H9 (cell line): ENCODE measurements at regions not wholly inside any gene's neighbourhood (a gene's known extent, or its start where the extent isn't known, plus 50 kb on each side); places are given as distances from the start of the nearest gene placed in this dataset.

Source experiments
- DNase-seq: peaks from one replicate; pipeline ENCODE4 v3.0.0-alpha.2; 2017
- H2AFZ ChIP-seq: one replicate; pipeline ENCODE4 v1.6.1; 2013; ENCODE audit warnings: mild to moderate bottlenecking, low read length, control low read depth, moderate library complexity
- H2AK5ac ChIP-seq: 2 replicates; pipeline ENCODE4 v1.6.1; 2013; ENCODE audit warnings: low read length, control low read depth, mixed read lengths; ENCODE audit not compliant: insufficient read length
- H2BK120ac ChIP-seq: one replicate; pipeline ENCODE4 v1.6.1; 2013; ENCODE audit warnings: low read depth, mild to moderate bottlenecking, low read length, control low read depth, inconsistent platforms; ENCODE audit not compliant: poor library complexity, severe bottlenecking
- H2BK12ac ChIP-seq: 2 replicates; pipeline ENCODE4 v1.6.1; 2013; ENCODE audit warnings: low read length, control low read depth, mixed read lengths, low read depth; ENCODE audit not compliant: insufficient read length
- H2BK15ac ChIP-seq: 2 replicates; pipeline ENCODE4 v1.6.1; 2013; ENCODE audit warnings: low read depth, low read length, control low read depth
- H2BK20ac ChIP-seq: one replicate; pipeline ENCODE4 v1.6.1; 2013; ENCODE audit warnings: low read depth, mild to moderate bottlenecking, low read length, control low read depth, inconsistent platforms; ENCODE audit not compliant: poor library complexity, severe bottlenecking
- H2BK5ac ChIP-seq: 2 replicates; pipeline ENCODE4 v1.6.1; 2013; ENCODE audit warnings: low read length, control low read depth, mixed read lengths; ENCODE audit not compliant: insufficient read length
- H3K14ac ChIP-seq: 2 replicates; pipeline ENCODE4 v1.6.1; 2013; ENCODE audit warnings: low read length, control low read depth; ENCODE audit not compliant: insufficient read depth
- H3K18ac ChIP-seq: 2 replicates; pipeline ENCODE4 v1.6.1; 2013; ENCODE audit warnings: low read depth, mild to moderate bottlenecking, mixed read lengths, low read length, control low read depth; ENCODE audit not compliant: insufficient read length
- H3K23ac ChIP-seq: 2 replicates; pipeline ENCODE4 v1.6.1; 2013; ENCODE audit warnings: low read length, control low read depth, mixed read lengths, low read depth; ENCODE audit not compliant: insufficient read length
- H3K23me2 ChIP-seq: 2 replicates; pipeline ENCODE4 v1.6.1; 2013; ENCODE audit warnings: low read depth, mild to moderate bottlenecking, mixed read lengths, low read length, control low read depth; ENCODE audit not compliant: insufficient read length, poor library complexity, severe bottlenecking
- H3K27ac ChIP-seq: 2 replicates; pipeline ENCODE4 v1.5.1; 2013; ENCODE audit warnings: low read length, control low read depth, mixed read lengths, low read depth; ENCODE audit not compliant: insufficient read length
- H3K27me3 ChIP-seq: 2 replicates; pipeline ENCODE4 v1.6.1; 2013; ENCODE audit warnings: low read length, control low read depth, inconsistent platforms; ENCODE audit not compliant: insufficient read depth
- H3K4ac ChIP-seq: 2 replicates; pipeline ENCODE4 v1.6.1; 2013; ENCODE audit warnings: low read depth, mild to moderate bottlenecking, control low read depth, inconsistent platforms, low read length, moderate library complexity
- H3K4me1 ChIP-seq: 2 replicates; pipeline ENCODE4 v1.6.1; 2013; ENCODE audit warnings: low read length, control low read depth, inconsistent platforms; ENCODE audit not compliant: insufficient read depth
- H3K4me2 ChIP-seq: 2 replicates; pipeline ENCODE4 v1.6.1; 2013; ENCODE audit warnings: low read length, control low read depth, mixed read lengths; ENCODE audit not compliant: insufficient read length, insufficient read depth
- H3K56ac ChIP-seq: 2 replicates; pipeline ENCODE4 v1.6.1; 2013; ENCODE audit warnings: low read depth, mild to moderate bottlenecking, mixed read lengths, low read length, control low read depth; ENCODE audit not compliant: insufficient read length
- H3K79me1 ChIP-seq: 2 replicates; pipeline ENCODE4 v1.6.1; 2013; ENCODE audit warnings: low read depth, mild to moderate bottlenecking, moderate library complexity, low read length, control low read depth, inconsistent platforms; ENCODE audit not compliant: insufficient read depth, poor library complexity, severe bottlenecking
- H3K79me2 ChIP-seq: 2 replicates; pipeline ENCODE4 v1.6.1; 2013; ENCODE audit warnings: low read length, control low read depth, inconsistent platforms; ENCODE audit not compliant: insufficient read depth
- H3K9ac ChIP-seq: 2 replicates; pipeline ENCODE4 v1.6.1; 2013; ENCODE audit warnings: low read length, control low read depth, mixed read lengths; ENCODE audit not compliant: insufficient read length; ENCODE audit errors: extremely low read depth
- H3K9me3 ChIP-seq: one replicate; pipeline ENCODE4 v1.6.1; 2013; ENCODE audit warnings: low read depth, low read length, inconsistent platforms; ENCODE audit not compliant: control insufficient read depth
- H3T11ph ChIP-seq: one replicate; pipeline ENCODE4 v1.6.1; 2013; ENCODE audit warnings: mild to moderate bottlenecking, low read length, control low read depth, inconsistent platforms
- H4K20me1 ChIP-seq: one replicate; pipeline ENCODE4 v1.6.1; 2013; ENCODE audit not compliant: control insufficient read depth, insufficient read length, insufficient read depth
- H4K5ac ChIP-seq: 2 replicates; pipeline ENCODE4 v1.6.1; 2013; ENCODE audit warnings: low read depth, mild to moderate bottlenecking, mixed read lengths, low read length, control low read depth; ENCODE audit not compliant: insufficient read length
- H4K8ac ChIP-seq: replicated peaks from 2 replicates; pipeline ENCODE4 v1.6.1; 2013; ENCODE audit warnings: low read length, control low read depth, mixed read lengths, low read depth; ENCODE audit not compliant: insufficient read length
- H4K91ac ChIP-seq: 2 replicates; pipeline ENCODE4 v1.6.1; 2013; ENCODE audit warnings: low read depth, mild to moderate bottlenecking, moderate library complexity, mixed read lengths, low read length, control low read depth; ENCODE audit not compliant: insufficient read length
- H3K27ac Mint-ChIP-seq, 3 experiments: 2 replicates in 2 of 3; 3 replicates in 1 of 3; pipeline ENCODE4 v1.8.0; 2020 to 2021; ENCODE audit warnings: mixed read lengths in 3 of 3, mild to moderate bottlenecking in 1 of 3, moderate library complexity in 1 of 3
- H3K27me3 Mint-ChIP-seq: 2 replicates; pipeline ENCODE4 v1.8.0; 2021; ENCODE audit warnings: low read depth, mild to moderate bottlenecking, moderate library complexity, mixed read lengths
- H3K36me3 Mint-ChIP-seq, 3 experiments: 2 replicates in 2 of 3; 3 replicates in 1 of 3; pipeline ENCODE4 v1.8.0; 2020 to 2021; ENCODE audit warnings: low read depth in 3 of 3, mixed read lengths in 3 of 3; ENCODE audit not compliant: insufficient read depth in 1 of 3
- H3K4me1 Mint-ChIP-seq, 2 experiments: 2 replicates each; pipeline ENCODE4 v1.8.0; 2020; ENCODE audit warnings: mixed read lengths in 2 of 2
- H3K4me3 Mint-ChIP-seq, 2 experiments: 2 replicates in 1 of 2; 3 replicates in 1 of 2; pipeline ENCODE4 v1.8.0; 2020 to 2021; ENCODE audit warnings: mild to moderate bottlenecking in 2 of 2, mixed read lengths in 2 of 2, moderate library complexity in 1 of 2
- H3K9me3 Mint-ChIP-seq, 2 experiments: 2 replicates in 1 of 2; 3 replicates in 1 of 2; pipeline ENCODE4 v1.8.0; 2020; ENCODE audit warnings: mild to moderate bottlenecking in 2 of 2, mixed read lengths in 2 of 2, moderate library complexity in 1 of 2
- CTCF ChIP-seq: fragments of 200-600 bp; sonication (generic); conservative IDR thresholded peaks from 3 replicates; pipeline ENCODE4 v1.8.0; 2021; ENCODE audit warnings: antibody characterized with exemption, mild to moderate bottlenecking

GRCh38 chr16:77059446-77059845 is 131.5 kb upstream of the MON1B start:
- H3K56ac ChIP-seq = no peak overlapping the region

More at GRCh38 chr16:77059446-77059845, 131.5 kb upstream of the MON1B start:
- Histone ChIP-seq H3K79me2 (no peaks in the 10 kb centered on the region), H2BK20ac (no peak overlapping the region), H4K91ac (no peak overlapping the region), H3K27me3 (no peaks in the 10 kb centered on the region), H3T11ph (no peak overlapping the region), H2BK12ac (no peak overlapping the region), H2BK15ac (no peak overlapping the region), H3K18ac (no peak overlapping the region), H3K4me1 (no peaks in the 10 kb centered on the region), H3K23me2 (no peaks in the 10 kb centered on the region), H3K4me2 (no peak overlapping the region), H3K23ac (no peak overlapping the region), H2AFZ (no peak overlapping the region), H2BK5ac (no peak overlapping the region), H3K9me3 (no peaks in the 10 kb centered on the region), H3K4ac (no peak overlapping the region), H4K20me1 (no peaks in the 10 kb centered on the region), H4K5ac (no peak overlapping the region), H4K8ac (no peak overlapping the region), H3K14ac (no peak overlapping the region), H2BK120ac (no peak overlapping the region), H2AK5ac (no peak overlapping the region), H3K79me1 (no peaks in the 10 kb centered on the region), H3K27ac (no peak overlapping the region), H3K9ac (no peak overlapping the region)
- Mint-ChIP-seq H3K4me3 (no peak overlapping the region), H3K4me1 (peaks cover 15 to 18% of the 10 kb centered on the region in 2 experiments), H3K9me3 (peaks cover 3 to 4% of the 10 kb centered on the region in 2 experiments; a peak in 3 of 5 replicates), H3K27me3 (no peaks in the 10 kb centered on the region; the same call in 1 of the 2 replicates), H3K36me3 (no peaks in the 10 kb centered on the region; a peak in 1 of 7 replicates), H3K27ac (no peak overlapping the region)
- no peak for DNase-seq
- no peak for TF ChIP-seq CTCF
